PFSK-1 (cell line): ENCODE measurements at regions not wholly inside any gene's neighbourhood (a gene's known extent, or its start where the extent isn't known, plus 50 kb on each side); places are given as distances from the start of the nearest gene placed in this dataset.

ENCODE experiments used
- FOXP2 ChIP-seq: optimal IDR thresholded peaks from 2 replicates; pipeline ENCODE3; 2011; ENCODE audit warnings: borderline replicate concordance, control low read depth, inconsistent platforms; ENCODE audit not compliant: insufficient read depth; ENCODE audit errors: extremely low read length, extremely low read depth
- POLR2AphosphoS5 ChIP-seq: IDR thresholded peaks from 2 replicates; pipeline ENCODE4 v1.6.1; 2012; ENCODE audit warnings: low read depth, mild to moderate bottlenecking, control low read depth, low read length, moderate library complexity
- REST ChIP-seq, 2 experiments: IDR thresholded peaks; 2 replicates each; pipeline versions ENCODE4 v1.6.1 to v1.8.0; 2011 to 2012; ENCODE audit warnings: low read depth in 2 of 2, low read length in 2 of 2, control low read depth in 1 of 2, inconsistent platforms in 1 of 2, mild to moderate bottlenecking in 1 of 2, moderate library complexity in 1 of 2; ENCODE audit not compliant: insufficient read depth in 1 of 2
- SIN3A ChIP-seq: IDR thresholded peaks from 2 replicates; pipeline ENCODE4 v1.6.1; 2012; ENCODE audit warnings: mild to moderate bottlenecking, low read length, moderate library complexity, borderline replicate concordance; ENCODE audit not compliant: insufficient read depth
- TAF1 ChIP-seq: IDR thresholded peaks from 2 replicates; pipeline ENCODE4 v1.6.1; 2012; ENCODE audit warnings: low read length, control low read depth, borderline replicate concordance; ENCODE audit not compliant: insufficient read depth

- no peak for TF ChIP-seq FOXP2
- TF ChIP-seq REST (IDR thresholded peaks at IDR 0.05; ENCODE audit: insufficient read depth in 1 of 2, low read depth in 2 of 2, low read length in 2 of 2) = no peak
- no peak for TF ChIP-seq POLR2AphosphoS5
- no peak for TF ChIP-seq SIN3A
- TF ChIP-seq TAF1 = no peak
Observed at GRCh38 chr4:130600706-130601105, 1504.8 kb downstream of the C4orf33 start.

- TF ChIP-seq TAF1 = no peak
- TF ChIP-seq SIN3A = no peak
- TF ChIP-seq FOXP2 = no peak
- TF ChIP-seq REST (IDR thresholded peaks at IDR 0.05; ENCODE audit: insufficient read depth in 1 of 2, low read depth in 2 of 2, low read length in 2 of 2) = no peak
- no peak for TF ChIP-seq POLR2AphosphoS5
Observed at GRCh38 chr4:130603043-130603442, 1507.1 kb downstream of the C4orf33 start.

- TF ChIP-seq TAF1 (no peak), POLR2AphosphoS5 (no peak), SIN3A (no peak), FOXP2 (no peak), REST (IDR thresholded peaks at IDR 0.05; ENCODE audit: insufficient read depth in 1 of 2, low read depth in 2 of 2, low read length in 2 of 2) (no peak)
Observed at GRCh38 chr4:130608121-130608520, 1512.2 kb downstream of the C4orf33 start.

- TF ChIP-seq REST (IDR thresholded peaks at IDR 0.05; ENCODE audit: insufficient read depth in 1 of 2, low read depth in 2 of 2, low read length in 2 of 2) (no peak), POLR2AphosphoS5 (no peak), SIN3A (no peak), FOXP2 (no peak), TAF1 (no peak)
Observed at GRCh38 chr4:130628531-130628930, 1532.6 kb downstream of the C4orf33 start.
